B cell (primary cell): ENCODE measurements at regions not wholly inside any gene's neighbourhood (a gene's known extent, or its start where the extent isn't known, plus 50 kb on each side); places are given as distances from the start of the nearest gene placed in this dataset.

Source experiments
- ATAC-seq: fragments of 200-7000 bp; cut with Tn5 transposase; one replicate; pipeline ENCODE4 v1.10.0; 2021; ENCODE audit warnings: low read depth, mild to moderate bottlenecking, moderate number of reproducible peaks, moderate library complexity
- CTCF ChIA-PET: fragments of 350-600 bp; sonication (Branson Sonifier 250); formaldehyde crosslinking; loops from one replicate; lab custom pipeline; 2021; ENCODE audit warnings: antibody characterized with exemption, inconsistent platforms; lab: Charles Lee
- POLR2A ChIA-PET: fragments of 350-600 bp; sonication (Branson Sonifier 250); formaldehyde crosslinking; loops from one replicate; lab custom pipeline; 2021; ENCODE audit warnings: antibody characterized with exemption; lab: Charles Lee
- DNase-seq: peaks from one replicate; pipeline ENCODE4 v3.0.0; 2013
- H2AFZ ChIP-seq: 2 replicates; pipeline ENCODE4 v1.6.1; 2012; ENCODE audit warnings: mild to moderate bottlenecking, low read depth, low read length; ENCODE audit not compliant: insufficient read depth, poor library complexity, severe bottlenecking
- H3K27ac ChIP-seq, 2 donors: 1 replicate in 1 of 2; 2 replicates in 1 of 2; pipeline ENCODE4 v1.5.1; 2012 to 2013; ENCODE audit warnings: low read length in 2 of 2, mild to moderate bottlenecking in 2 of 2, moderate library complexity in 1 of 2
- H3K27me3 ChIP-seq, 4 experiments: fragments of 200-600 bp in 1 of 4; sonication (generic) in 1 of 4; replicated peaks in 1 of 4; 1 replicate in 2 of 4; 2 replicates in 2 of 4; pipeline versions ENCODE4 v1.6.1 to v1.7.0; 2013 to 2016; ENCODE audit warnings: low read length in 3 of 4, mild to moderate bottlenecking in 2 of 4, mixed read lengths in 1 of 4, moderate library complexity in 1 of 4; ENCODE audit not compliant: insufficient read depth in 4 of 4, control insufficient read depth in 3 of 4; ENCODE audit errors: control extremely low read depth in 1 of 4
- H3K36me3 ChIP-seq, 2 experiments: replicated peaks in 1 of 2; 1 replicate in 1 of 2; 2 replicates in 1 of 2; pipeline versions ENCODE4 v1.6.1 to v1.7.1; 2013; ENCODE audit warnings: low read length in 1 of 2; ENCODE audit not compliant: insufficient read depth in 2 of 2, control insufficient read depth in 1 of 2; ENCODE audit errors: control extremely low read depth in 1 of 2, extremely low read depth in 1 of 2
- H3K4me1 ChIP-seq, 2 donors: fragments of 200-600 bp in 1 of 2; sonication (generic) in 1 of 2; 1 replicate in 1 of 2; 2 replicates in 1 of 2; pipeline versions ENCODE4 v1.5.1 to v1.6.1; 2013 to 2017; ENCODE audit warnings: low read length in 2 of 2; ENCODE audit not compliant: control insufficient read depth in 2 of 2, insufficient read depth in 2 of 2
- H3K4me2 ChIP-seq: replicated peaks from 2 replicates; pipeline ENCODE3; 2012; ENCODE audit warnings: mild to moderate bottlenecking, low read depth, low read length; ENCODE audit not compliant: poor library complexity, severe bottlenecking
- H3K4me3 ChIP-seq, 5 experiments: fragments of 200-600 bp in 1 of 5; sonication (generic) in 1 of 5; 1 replicate in 3 of 5; 2 replicates in 2 of 5; pipeline versions ENCODE4 v1.5.1 to v1.7.0; 2011 to 2016; ENCODE audit warnings: low read length in 4 of 5, mild to moderate bottlenecking in 4 of 5, low read depth in 2 of 5, control low read depth in 1 of 5, moderate library complexity in 1 of 5; ENCODE audit not compliant: insufficient read depth in 1 of 5; ENCODE audit errors: control extremely low read depth in 1 of 5, extremely low read depth in 1 of 5
- H3K79me2 ChIP-seq: fragments of 200-600 bp; sonication (generic); one replicate; pipeline ENCODE4 v1.6.0; 2016; ENCODE audit warnings: low read length; ENCODE audit not compliant: control insufficient read depth, insufficient read depth
- H3K9ac ChIP-seq: fragments of 200-600 bp; sonication (generic); 2 replicates; pipeline ENCODE4 v1.6.1; 2017; ENCODE audit warnings: mild to moderate bottlenecking, low read length, moderate library complexity
- H3K9me3 ChIP-seq, 3 donors: one replicate each; pipeline versions ENCODE4 v1.6.1 to v1.7.1; 2013; ENCODE audit warnings: low read length in 2 of 3; ENCODE audit not compliant: control insufficient read depth in 2 of 3, insufficient read depth in 1 of 3; ENCODE audit errors: control extremely low read depth in 1 of 3
- H4K20me1 ChIP-seq: 2 replicates; pipeline ENCODE4 v1.6.0; 2012; ENCODE audit warnings: mild to moderate bottlenecking, low read length; ENCODE audit not compliant: insufficient read depth, control insufficient read depth, poor library complexity, severe bottlenecking
- H3K27ac Mint-ChIP-seq: one replicate; pipeline ENCODE4 v1.8.0; 2021; ENCODE audit warnings: mixed read lengths
- H3K27me3 Mint-ChIP-seq: one replicate; pipeline ENCODE4 v1.8.0; 2021; ENCODE audit warnings: mixed read lengths
- H3K4me1 Mint-ChIP-seq: one replicate; pipeline ENCODE4 v1.8.0; 2021; ENCODE audit warnings: mixed read lengths
- H3K4me3 Mint-ChIP-seq: one replicate; pipeline ENCODE4 v1.8.0; 2021; ENCODE audit warnings: mixed read lengths
- H3K9me3 Mint-ChIP-seq: one replicate; pipeline ENCODE4 v1.8.0; 2022; ENCODE audit warnings: mixed read lengths; ENCODE audit not compliant: insufficient read depth
- CTCF ChIP-seq: fragments of 200-600 bp; IDR thresholded peaks from one replicate; pipeline ENCODE4 v1.8.0; 2022; ENCODE audit warnings: antibody characterized with exemption, mild to moderate bottlenecking
- EZH2 ChIP-seq: IDR thresholded peaks from 2 replicates; pipeline ENCODE4 v1.6.1; 2012; ENCODE audit warnings: borderline replicate concordance, low read depth, mild to moderate bottlenecking, moderate library complexity, low read length; ENCODE audit not compliant: insufficient read depth, poor library complexity, severe bottlenecking
- WGBS: methylation state at CpG from one replicate; pipeline ENCODE4 v1.1.5; 2013; ENCODE audit warnings: missing lambda C conversion rate; ENCODE audit not compliant: insufficient coverage; 5-methylcytosine and 5-hydroxymethylcytosine counted together
- intact Hi-C: fragments of 100-400 bp; cut with micrococcal nuclease; formaldehyde crosslinking; loops from one replicate; pipeline ENCODE4 v1.10.0; 2022

- ChIA-PET POLR2A (no interaction called here), CTCF (no interaction called here)
- no peaks in the 10 kb centered on the region for H3K4me1 ChIP-seq
- no peak overlapping the region for H3K9ac ChIP-seq
- H3K27me3 ChIP-seq = no peaks in the 10 kb centered on the region
- H3K4me1 Mint-ChIP-seq = no peaks in the 10 kb centered on the region
- H3K27ac ChIP-seq = no peak overlapping the region
- no peaks in the 10 kb centered on the region for H4K20me1 ChIP-seq
- DNase-seq (no peak), ATAC-seq (no peak)
- no peak for TF ChIP-seq CTCF
- no peak for TF ChIP-seq EZH2
- H3K27ac Mint-ChIP-seq = no peak overlapping the region
- no peaks in the 10 kb centered on the region for H3K36me3 ChIP-seq
- no peak overlapping the region for H2AFZ ChIP-seq
- no peak overlapping the region for H3K4me3 ChIP-seq
- H3K4me2 ChIP-seq = no peak overlapping the region
- intact Hi-C loops = no loop called here
- no peaks in the 10 kb centered on the region for H3K9me3 Mint-ChIP-seq
- no peak overlapping the region for H3K4me3 Mint-ChIP-seq
- no peaks in the 10 kb centered on the region for H3K27me3 Mint-ChIP-seq
- no peaks in the 10 kb centered on the region for H3K79me2 ChIP-seq
- no peaks in the 10 kb centered on the region for H3K9me3 ChIP-seq
- WGBS = 60% methylated on average over 2 of the region's 2 CpGs
These were observed 432.2 kb upstream of the GHITM start for GRCh38 chr10:83706952-83707582.

GRCh38 chr10:83713423-83713822 is 425.9 kb upstream of the GHITM start:
- intact Hi-C loops = no loop called here
- H3K4me3 Mint-ChIP-seq = no peak overlapping the region
- ATAC-seq = no peak

More at GRCh38 chr10:83713423-83713822, 425.9 kb upstream of the GHITM start:
- Histone ChIP-seq H3K36me3 (no peaks in the 10 kb centered on the region), H3K9me3 (no peaks in the 10 kb centered on the region), H3K4me2 (no peak overlapping the region), H2AFZ (no peak overlapping the region), H3K27me3 (no peaks in the 10 kb centered on the region), H3K4me1 (no peaks in the 10 kb centered on the region), H3K9ac (no peak overlapping the region), H3K79me2 (no peaks in the 10 kb centered on the region), H4K20me1 (no peaks in the 10 kb centered on the region), H3K4me3 (no peak overlapping the region), H3K27ac (no peak overlapping the region)
- no CpG with 5 or more reads among the region's 1 CpG for WGBS
- POLR2A ChIA-PET = no interaction called here
- Mint-ChIP-seq H3K27ac (no peak overlapping the region), H3K9me3 (peaks cover 2% of the 10 kb centered on the region), H3K4me1 (no peaks in the 10 kb centered on the region), H3K27me3 (no peaks in the 10 kb centered on the region)
- CTCF ChIA-PET = no interaction called here
- no peak for DNase-seq
- no peak for TF ChIP-seq EZH2
- no peak for TF ChIP-seq CTCF
